H1 (cell line): ENCODE measurements at regions not wholly inside any gene's neighbourhood (a gene's known extent, or its start where the extent isn't known, plus 50 kb on each side); places are given as distances from the start of the nearest gene placed in this dataset.

Source experiments
- BACH1 ChIP-seq: IDR thresholded peaks from 2 replicates; pipeline ENCODE4 v1.6.1; 2012; ENCODE audit warnings: low read length, improper control_type of control experiment
- BRCA1 ChIP-seq: IDR thresholded peaks from 2 replicates; pipeline ENCODE4 v1.6.1; 2012; ENCODE audit warnings: low read depth, low read length, improper control_type of control experiment
- CBX5 ChIP-seq: fragments of 300-800, 300-1000 bp; sonication (generic); IDR thresholded peaks from 2 replicates; pipeline ENCODE4 v1.7.1; 2016; ENCODE audit warnings: antibody characterized with exemption, low read length, low read depth
- KDM1A ChIP-seq: fragments of 200-600, 300-600 bp; sonication (generic); IDR thresholded peaks from 2 replicates; pipeline ENCODE4 v1.7.1; 2016; ENCODE audit warnings: mild to moderate bottlenecking, low read length, borderline replicate concordance
- SIX5 ChIP-seq: IDR thresholded peaks from 2 replicates; pipeline ENCODE4 v1.6.1; 2011; ENCODE audit warnings: mild to moderate bottlenecking, low read depth, low read length
- SP4 ChIP-seq: IDR thresholded peaks from 2 replicates; pipeline ENCODE4 v1.6.1; 2012; ENCODE audit warnings: low read length, inconsistent platforms
- ZNF274 ChIP-seq: IDR thresholded peaks from 2 replicates; pipeline ENCODE4 v1.7.0; 2012; ENCODE audit warnings: low read length, borderline replicate concordance; ENCODE audit errors: extremely low read depth
- TF ChIP-seq, protein P1 (sequence below): fragments of 300-600 bp; sonication (generic); IDR thresholded peaks from 2 replicates; pipeline ENCODE4 v1.7.1; 2012; ENCODE audit warnings: low read length, moderate library complexity, mild to moderate bottlenecking, inconsistent platforms; ENCODE audit not compliant: insufficient replicate concordance

DNA sequence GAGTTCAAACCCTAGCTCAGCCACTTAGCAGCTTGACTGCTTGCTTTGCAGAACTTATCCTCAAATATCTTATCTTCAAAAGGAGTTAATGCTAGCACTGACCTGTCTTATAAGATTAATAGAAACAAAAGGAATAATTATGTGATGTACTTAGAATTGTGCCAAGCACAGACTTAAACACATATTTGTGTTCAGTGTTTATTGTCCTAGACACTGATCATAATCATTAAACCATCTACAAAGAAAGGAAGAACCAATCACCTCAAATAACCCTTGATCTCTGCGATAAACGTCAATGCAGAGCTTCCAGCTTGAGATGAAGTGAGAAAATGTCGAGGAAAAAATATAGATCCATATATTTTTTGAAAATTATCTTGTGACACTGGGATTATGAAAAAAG lies 73.1 kb downstream of the ATXN7L3B start (continued):
- TF ChIP-seq, protein P1, sequence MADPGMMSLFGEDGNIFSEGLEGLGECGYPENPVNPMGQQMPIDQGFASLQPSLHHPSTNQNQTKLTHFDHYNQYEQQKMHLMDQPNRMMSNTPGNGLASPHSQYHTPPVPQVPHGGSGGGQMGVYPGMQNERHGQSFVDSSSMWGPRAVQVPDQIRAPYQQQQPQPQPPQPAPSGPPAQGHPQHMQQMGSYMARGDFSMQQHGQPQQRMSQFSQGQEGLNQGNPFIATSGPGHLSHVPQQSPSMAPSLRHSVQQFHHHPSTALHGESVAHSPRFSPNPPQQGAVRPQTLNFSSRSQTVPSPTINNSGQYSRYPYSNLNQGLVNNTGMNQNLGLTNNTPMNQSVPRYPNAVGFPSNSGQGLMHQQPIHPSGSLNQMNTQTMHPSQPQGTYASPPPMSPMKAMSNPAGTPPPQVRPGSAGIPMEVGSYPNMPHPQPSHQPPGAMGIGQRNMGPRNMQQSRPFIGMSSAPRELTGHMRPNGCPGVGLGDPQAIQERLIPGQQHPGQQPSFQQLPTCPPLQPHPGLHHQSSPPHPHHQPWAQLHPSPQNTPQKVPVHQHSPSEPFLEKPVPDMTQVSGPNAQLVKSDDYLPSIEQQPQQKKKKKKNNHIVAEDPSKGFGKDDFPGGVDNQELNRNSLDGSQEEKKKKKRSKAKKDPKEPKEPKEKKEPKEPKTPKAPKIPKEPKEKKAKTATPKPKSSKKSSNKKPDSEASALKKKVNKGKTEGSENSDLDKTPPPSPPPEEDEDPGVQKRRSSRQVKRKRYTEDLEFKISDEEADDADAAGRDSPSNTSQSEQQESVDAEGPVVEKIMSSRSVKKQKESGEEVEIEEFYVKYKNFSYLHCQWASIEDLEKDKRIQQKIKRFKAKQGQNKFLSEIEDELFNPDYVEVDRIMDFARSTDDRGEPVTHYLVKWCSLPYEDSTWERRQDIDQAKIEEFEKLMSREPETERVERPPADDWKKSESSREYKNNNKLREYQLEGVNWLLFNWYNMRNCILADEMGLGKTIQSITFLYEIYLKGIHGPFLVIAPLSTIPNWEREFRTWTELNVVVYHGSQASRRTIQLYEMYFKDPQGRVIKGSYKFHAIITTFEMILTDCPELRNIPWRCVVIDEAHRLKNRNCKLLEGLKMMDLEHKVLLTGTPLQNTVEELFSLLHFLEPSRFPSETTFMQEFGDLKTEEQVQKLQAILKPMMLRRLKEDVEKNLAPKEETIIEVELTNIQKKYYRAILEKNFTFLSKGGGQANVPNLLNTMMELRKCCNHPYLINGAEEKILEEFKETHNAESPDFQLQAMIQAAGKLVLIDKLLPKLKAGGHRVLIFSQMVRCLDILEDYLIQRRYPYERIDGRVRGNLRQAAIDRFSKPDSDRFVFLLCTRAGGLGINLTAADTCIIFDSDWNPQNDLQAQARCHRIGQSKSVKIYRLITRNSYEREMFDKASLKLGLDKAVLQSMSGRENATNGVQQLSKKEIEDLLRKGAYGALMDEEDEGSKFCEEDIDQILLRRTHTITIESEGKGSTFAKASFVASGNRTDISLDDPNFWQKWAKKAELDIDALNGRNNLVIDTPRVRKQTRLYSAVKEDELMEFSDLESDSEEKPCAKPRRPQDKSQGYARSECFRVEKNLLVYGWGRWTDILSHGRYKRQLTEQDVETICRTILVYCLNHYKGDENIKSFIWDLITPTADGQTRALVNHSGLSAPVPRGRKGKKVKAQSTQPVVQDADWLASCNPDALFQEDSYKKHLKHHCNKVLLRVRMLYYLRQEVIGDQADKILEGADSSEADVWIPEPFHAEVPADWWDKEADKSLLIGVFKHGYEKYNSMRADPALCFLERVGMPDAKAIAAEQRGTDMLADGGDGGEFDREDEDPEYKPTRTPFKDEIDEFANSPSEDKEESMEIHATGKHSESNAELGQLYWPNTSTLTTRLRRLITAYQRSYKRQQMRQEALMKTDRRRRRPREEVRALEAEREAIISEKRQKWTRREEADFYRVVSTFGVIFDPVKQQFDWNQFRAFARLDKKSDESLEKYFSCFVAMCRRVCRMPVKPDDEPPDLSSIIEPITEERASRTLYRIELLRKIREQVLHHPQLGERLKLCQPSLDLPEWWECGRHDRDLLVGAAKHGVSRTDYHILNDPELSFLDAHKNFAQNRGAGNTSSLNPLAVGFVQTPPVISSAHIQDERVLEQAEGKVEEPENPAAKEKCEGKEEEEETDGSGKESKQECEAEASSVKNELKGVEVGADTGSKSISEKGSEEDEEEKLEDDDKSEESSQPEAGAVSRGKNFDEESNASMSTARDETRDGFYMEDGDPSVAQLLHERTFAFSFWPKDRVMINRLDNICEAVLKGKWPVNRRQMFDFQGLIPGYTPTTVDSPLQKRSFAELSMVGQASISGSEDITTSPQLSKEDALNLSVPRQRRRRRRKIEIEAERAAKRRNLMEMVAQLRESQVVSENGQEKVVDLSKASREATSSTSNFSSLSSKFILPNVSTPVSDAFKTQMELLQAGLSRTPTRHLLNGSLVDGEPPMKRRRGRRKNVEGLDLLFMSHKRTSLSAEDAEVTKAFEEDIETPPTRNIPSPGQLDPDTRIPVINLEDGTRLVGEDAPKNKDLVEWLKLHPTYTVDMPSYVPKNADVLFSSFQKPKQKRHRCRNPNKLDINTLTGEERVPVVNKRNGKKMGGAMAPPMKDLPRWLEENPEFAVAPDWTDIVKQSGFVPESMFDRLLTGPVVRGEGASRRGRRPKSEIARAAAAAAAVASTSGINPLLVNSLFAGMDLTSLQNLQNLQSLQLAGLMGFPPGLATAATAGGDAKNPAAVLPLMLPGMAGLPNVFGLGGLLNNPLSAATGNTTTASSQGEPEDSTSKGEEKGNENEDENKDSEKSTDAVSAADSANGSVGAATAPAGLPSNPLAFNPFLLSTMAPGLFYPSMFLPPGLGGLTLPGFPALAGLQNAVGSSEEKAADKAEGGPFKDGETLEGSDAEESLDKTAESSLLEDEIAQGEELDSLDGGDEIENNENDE = no peak
- TF ChIP-seq SIX5 (no peak), BRCA1 (no peak), BACH1 (no peak), ZNF274 (no peak), CBX5 (no peak), SP4 (no peak), KDM1A (no peak)
